Thoracic aorta (tissue), 2 donors: ENCODE measurements at regions not wholly inside any gene's neighbourhood (a gene's known extent, or its start where the extent isn't known, plus 50 kb on each side); places are given as distances from the start of the nearest gene placed in this dataset.
"Not testable (repeated sequence)": the region's sequence is repeated elsewhere in the genome, so short reads cannot be mapped to it uniquely, and the experiment has no call there.

Experiments
- ATAC-seq: fragments of 150-250 bp; one replicate; pipeline ENCODE4 v1.8.0; 2017; ENCODE audit warnings: low read depth; ENCODE audit not compliant: insufficient number of reproducible peaks, low FRiP score
- DNase-seq: peaks from one replicate; pipeline ENCODE4 v3.0.0-alpha.2; 2020; ENCODE audit warnings: low spot score
- H3K27ac ChIP-seq, 2 donors: fragments of 200-600 bp; sonication (generic); 1 replicate in 1 of 2; 2 replicates in 1 of 2; pipeline ENCODE4 v1.5.1; 2016; ENCODE audit warnings: mild to moderate bottlenecking in 2 of 2, moderate library complexity in 2 of 2
- H3K27me3 ChIP-seq: fragments of 200-600 bp; sonication (generic); replicated peaks from 2 replicates; pipeline ENCODE4 v1.6.0; 2016; ENCODE audit warnings: mild to moderate bottlenecking; ENCODE audit not compliant: insufficient read depth
- H3K36me3 ChIP-seq: fragments of 200-600 bp; sonication (generic); one replicate; pipeline ENCODE4 v1.5.1; 2016
- H3K4me1 ChIP-seq, 2 donors: fragments of 200-600 bp; sonication (generic); 1 replicate in 1 of 2; 2 replicates in 1 of 2; pipeline versions ENCODE4 v1.5.1 to v1.6.0; 2016; ENCODE audit warnings: low read depth in 2 of 2, mild to moderate bottlenecking in 1 of 2; ENCODE audit not compliant: control insufficient read depth in 1 of 2
- H3K4me3 ChIP-seq: fragments of 200-600 bp; sonication (generic); 2 replicates; pipeline ENCODE4 v1.5.1; 2016; ENCODE audit warnings: mild to moderate bottlenecking
- H3K9me3 ChIP-seq: fragments of 200-600 bp; sonication (generic); 2 replicates; pipeline ENCODE4 v1.5.1; 2016
- TF ChIP-seq, protein P1 (sequence below): fragments of 200-600 bp; sonication (generic); IDR thresholded peaks from one replicate; pipeline ENCODE4 v1.5.1; 2019; ENCODE audit warnings: antibody characterized with exemption

DNA sequence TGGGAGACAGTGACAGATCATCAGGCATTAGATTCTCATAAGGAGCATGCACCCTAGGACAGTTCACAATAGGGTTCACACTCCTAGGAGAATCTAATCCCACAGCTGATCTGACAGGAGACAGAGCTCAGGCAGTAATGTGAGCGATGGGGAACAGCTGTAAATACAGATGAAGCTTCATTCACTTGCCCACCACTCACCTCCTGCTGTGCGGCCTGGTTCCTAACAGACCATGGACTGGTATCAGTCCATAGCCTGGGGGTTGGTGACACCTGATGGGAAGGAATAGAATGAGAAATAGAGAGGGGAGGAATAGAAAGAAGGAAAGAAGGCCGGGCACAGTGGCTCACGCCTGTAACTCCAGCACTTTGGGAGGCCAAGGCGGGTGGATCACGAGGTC is 336.8 kb upstream of the SASH1 start:
- DNase-seq: no peak
- Histone ChIP-seq H3K4me1 (no peaks in the 10 kb centered on the region), H3K9me3 (peaks cover 3% of the 10 kb centered on the region), H3K27me3 (no peaks in the 10 kb centered on the region), H3K27ac (no peak overlapping the region), H3K4me3 (no peak overlapping the region), H3K36me3 (no peaks in the 10 kb centered on the region)
- TF ChIP-seq, protein P1, sequence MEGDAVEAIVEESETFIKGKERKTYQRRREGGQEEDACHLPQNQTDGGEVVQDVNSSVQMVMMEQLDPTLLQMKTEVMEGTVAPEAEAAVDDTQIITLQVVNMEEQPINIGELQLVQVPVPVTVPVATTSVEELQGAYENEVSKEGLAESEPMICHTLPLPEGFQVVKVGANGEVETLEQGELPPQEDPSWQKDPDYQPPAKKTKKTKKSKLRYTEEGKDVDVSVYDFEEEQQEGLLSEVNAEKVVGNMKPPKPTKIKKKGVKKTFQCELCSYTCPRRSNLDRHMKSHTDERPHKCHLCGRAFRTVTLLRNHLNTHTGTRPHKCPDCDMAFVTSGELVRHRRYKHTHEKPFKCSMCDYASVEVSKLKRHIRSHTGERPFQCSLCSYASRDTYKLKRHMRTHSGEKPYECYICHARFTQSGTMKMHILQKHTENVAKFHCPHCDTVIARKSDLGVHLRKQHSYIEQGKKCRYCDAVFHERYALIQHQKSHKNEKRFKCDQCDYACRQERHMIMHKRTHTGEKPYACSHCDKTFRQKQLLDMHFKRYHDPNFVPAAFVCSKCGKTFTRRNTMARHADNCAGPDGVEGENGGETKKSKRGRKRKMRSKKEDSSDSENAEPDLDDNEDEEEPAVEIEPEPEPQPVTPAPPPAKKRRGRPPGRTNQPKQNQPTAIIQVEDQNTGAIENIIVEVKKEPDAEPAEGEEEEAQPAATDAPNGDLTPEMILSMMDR: no peak
- ATAC-seq: no peak

DNA sequence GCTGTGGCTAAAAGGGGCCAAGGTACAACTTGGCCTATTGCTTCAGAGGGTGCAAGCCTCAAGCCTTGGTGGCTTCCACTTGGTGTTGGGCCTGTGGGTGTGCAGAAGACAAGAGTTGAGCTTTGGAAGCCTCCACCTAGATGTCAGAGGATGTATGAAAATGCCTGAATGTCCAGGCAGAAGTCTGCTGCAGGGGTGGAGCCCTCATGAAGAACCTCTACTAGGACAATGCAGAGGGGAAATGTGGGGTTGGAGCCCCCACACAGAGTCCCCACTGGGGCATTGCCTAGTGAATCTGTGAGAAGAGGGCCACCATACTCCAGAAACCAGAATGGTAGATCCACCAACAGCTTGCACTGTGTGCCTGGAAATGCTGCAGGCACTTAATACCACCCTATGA is 332.1 kb upstream of the SASH1 start:
- H3K27ac ChIP-seq, H3K4me1 ChIP-seq, H3K27me3 ChIP-seq, H3K9me3 ChIP-seq, ATAC-seq, H3K36me3 ChIP-seq, H3K4me3 ChIP-seq, DNase-seq: not testable (repeated sequence)

DNA sequence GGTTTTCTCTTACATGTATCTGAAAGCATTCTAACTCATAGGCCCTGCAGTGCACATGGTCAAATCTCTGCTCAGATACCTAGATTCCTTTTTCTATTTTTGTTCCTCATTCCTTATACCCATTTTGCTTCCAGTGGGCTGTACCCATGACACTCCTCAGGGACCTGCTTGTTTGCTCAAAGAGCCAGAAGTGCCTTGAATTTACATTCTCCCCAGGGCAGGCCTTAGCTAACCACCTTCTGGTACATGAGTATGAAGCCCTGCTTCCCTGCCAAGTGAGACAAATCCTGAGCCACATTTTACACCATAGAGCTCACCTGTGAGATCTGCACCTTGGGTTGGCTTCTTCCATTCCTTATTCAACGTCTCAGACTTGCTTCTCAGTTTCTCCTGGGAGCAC is 326.6 kb upstream of the SASH1 start:
- no peak overlapping the region for H3K4me3 ChIP-seq
- H3K36me3 ChIP-seq: no peaks in the 10 kb centered on the region
- H3K27me3 ChIP-seq: no peaks in the 10 kb centered on the region
- TF ChIP-seq, protein P1: no peak
- no peak for ATAC-seq
- H3K27ac ChIP-seq: no peak overlapping the region
- H3K4me1 ChIP-seq: no peaks in the 10 kb centered on the region
- H3K9me3 ChIP-seq: no peaks in the 10 kb centered on the region
- no peak for DNase-seq

DNA sequence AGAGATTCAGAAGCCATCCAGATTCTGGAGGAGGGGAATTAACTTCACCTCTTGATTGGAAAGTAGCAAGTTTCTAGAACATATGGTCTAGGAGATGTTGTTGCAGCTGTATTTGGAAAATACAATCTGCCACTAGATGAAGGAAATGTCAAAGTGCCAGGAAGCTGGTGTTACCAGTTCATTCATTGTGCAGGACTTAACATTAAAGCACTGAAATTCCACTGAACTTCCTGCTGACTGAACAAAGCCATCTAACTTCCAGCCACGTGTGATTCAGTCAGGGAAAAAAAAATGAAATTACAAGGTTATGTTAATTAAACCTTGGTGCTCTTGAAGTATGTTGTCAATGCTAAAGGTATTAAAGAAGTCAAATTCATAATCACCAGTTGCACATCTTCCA is 321.5 kb upstream of the SASH1 start:
- Histone ChIP-seq H3K27ac (no peak overlapping the region), H3K4me3 (no peak overlapping the region), H3K4me1 (no peaks in the 10 kb centered on the region), H3K36me3 (no peaks in the 10 kb centered on the region), H3K9me3 (no peaks in the 10 kb centered on the region), H3K27me3 (no peaks in the 10 kb centered on the region)
- no peak for DNase-seq
- no peak for ATAC-seq
- TF ChIP-seq, protein P1: no peak

DNA sequence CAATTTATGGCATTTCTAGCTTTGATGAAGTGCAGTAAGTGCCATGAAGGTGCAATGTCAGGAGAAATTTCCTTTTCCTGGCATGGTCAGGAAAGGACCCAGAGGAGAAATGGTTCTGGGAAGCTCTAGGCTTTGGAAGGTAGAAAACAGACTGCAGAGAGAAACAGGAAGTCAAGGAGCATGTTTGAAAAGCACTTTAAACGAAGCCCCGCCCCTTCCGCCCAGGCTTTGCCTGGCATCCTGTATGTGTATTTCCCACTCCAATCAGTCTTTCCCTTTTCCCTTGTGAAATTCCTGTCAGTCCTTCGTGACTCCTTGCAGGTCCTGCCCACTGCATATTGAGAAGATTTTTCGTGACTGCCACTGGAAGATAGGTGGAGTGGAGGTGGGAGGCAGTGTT is 320.9 kb upstream of the SASH1 start:
- no peak overlapping the region for H3K4me3 ChIP-seq
- DNase-seq (no peak), ATAC-seq (no peak)
- H3K27me3 ChIP-seq: no peaks in the 10 kb centered on the region
- H3K4me1 ChIP-seq: no peaks in the 10 kb centered on the region
- H3K36me3 ChIP-seq: no peaks in the 10 kb centered on the region
- no peaks in the 10 kb centered on the region for H3K9me3 ChIP-seq
- TF ChIP-seq, protein P1: no peak
- H3K27ac ChIP-seq: no peak overlapping the region

DNA sequence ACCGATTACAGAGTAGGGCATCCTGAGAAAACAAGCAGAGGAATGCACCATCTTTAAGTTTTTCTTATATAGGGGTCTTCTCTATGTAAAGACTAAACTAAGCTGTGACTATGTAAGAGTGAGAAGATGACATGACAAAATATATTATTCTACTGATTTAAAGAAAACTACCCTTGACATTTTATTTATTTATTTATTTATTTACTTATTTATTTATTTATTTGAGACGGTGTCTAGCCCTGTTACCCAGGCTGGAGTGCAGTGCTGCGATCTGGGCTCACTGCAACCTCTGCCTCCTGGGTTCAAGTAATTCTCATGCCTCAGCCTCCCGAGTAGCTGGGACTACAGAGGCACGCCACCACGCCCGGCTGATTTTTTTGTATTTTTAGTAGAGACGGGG is 320.4 kb upstream of the SASH1 start:
- not testable (repeated sequence) for H3K4me1 ChIP-seq, H3K9me3 ChIP-seq, H3K27ac ChIP-seq, ATAC-seq, H3K36me3 ChIP-seq, DNase-seq, H3K4me3 ChIP-seq, H3K27me3 ChIP-seq
